ACHN (cell line): ENCODE measurements at regions not wholly inside any gene's neighbourhood (a gene's known extent, or its start where the extent isn't known, plus 50 kb on each side); places are given as distances from the start of the nearest gene placed in this dataset.
"Not testable (repeated sequence)": the region's sequence is repeated elsewhere in the genome, so short reads cannot be mapped to it uniquely, and the experiment has no call there.

Source experiments
- DNase-seq: peaks from one replicate; pipeline ENCODE4 v3.0.0-alpha.2; 2015
- in situ Hi-C: cut with HindIII; loops from 2 replicates; pipeline ENCODE4 v1.10.0; 2017; ENCODE audit warnings: low sequenced_read_pairs, low pct_ligation_motif_present, low pct_unique_long_range_greater_than_20kb

- in situ Hi-C loops: no loop called here
- peak; percentile 12 for DNase-seq
These were observed 190.7 kb downstream of the ICOS start for GRCh38 chr2:204127238-204127637.

- in situ Hi-C loops: no loop called here
- DNase-seq: no peak
These were observed 193.2 kb downstream of the ICOS start for GRCh38 chr2:204129591-204130294.

- no peak for DNase-seq
- in situ Hi-C loops: no loop called here
These were observed 195.1 kb downstream of the ICOS start for GRCh38 chr2:204131621-204132020.

GRCh38 chr2:204133476-204133875 lies 196.9 kb downstream of the ICOS start:
- in situ Hi-C loops: no loop called here

GRCh38 chr2:204134421-204134820 lies 197.9 kb downstream of the ICOS start:
- DNase-seq: no peak
- in situ Hi-C loops: no loop called here

More at GRCh38 chr2:204133476-204133875, 196.9 kb downstream of the ICOS start:
- DNase-seq: no peak

DNA sequence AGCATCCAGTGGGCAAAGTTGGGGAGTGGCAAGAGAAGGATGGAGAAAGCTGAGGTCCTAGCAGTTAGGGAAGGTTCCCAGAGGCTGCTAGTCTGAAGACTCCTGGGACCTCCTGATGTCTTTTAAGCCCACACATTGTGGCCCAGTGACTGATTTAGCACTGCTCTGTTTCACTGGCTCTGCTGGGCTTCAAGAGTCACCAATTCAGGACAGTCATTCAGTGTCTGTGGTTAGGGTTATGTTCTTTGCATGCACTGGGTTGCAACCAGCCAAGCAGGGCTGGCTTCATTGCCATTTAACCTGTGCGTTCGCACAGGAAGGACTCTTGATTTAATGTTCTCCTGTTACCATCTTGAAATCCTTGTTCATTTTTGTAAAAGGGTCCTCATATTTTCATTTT lies 199.2 kb downstream of the ICOS start:
- in situ Hi-C loops: no loop called here
- no peak for DNase-seq

DNA sequence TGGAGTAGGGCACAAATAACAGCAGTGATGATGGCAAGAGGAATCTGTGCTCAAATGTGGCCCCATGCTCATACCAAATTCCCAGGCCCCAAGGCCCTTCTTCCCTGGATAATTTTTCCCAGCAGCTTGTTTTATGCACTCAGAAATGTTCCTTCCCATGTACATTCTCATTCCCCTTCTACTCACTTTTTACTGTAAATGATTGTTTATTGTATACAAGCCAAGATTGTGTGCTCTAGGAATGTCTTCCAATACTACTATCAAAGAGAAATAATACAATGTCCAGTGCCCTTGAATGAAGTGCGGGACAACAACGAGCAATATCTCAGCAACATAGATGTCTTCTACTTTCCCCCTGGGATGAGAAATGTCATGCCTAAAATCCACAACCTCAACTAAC lies 201.6 kb downstream of the ICOS start:
- no peak for DNase-seq
- in situ Hi-C loops: no loop called here

DNA sequence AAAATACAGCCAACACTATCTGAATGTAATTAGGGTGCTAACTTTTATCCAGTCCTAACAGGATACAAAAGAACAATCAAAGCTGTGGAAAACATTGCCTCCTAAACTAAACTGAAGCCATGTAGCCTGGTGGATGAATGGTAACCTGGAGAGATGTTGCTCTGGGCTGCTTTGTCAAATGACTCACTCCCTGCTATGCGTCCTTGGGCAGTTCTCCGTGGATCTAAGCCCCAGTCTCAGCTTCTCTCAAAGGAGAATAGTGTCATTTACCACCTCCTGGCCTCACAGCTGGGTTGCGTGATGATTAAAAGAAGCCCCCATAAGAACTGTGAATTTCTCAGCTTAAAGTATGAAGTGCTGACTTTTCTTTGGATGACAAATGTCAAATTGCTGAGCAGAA lies 203.7 kb downstream of the ICOS start:
- DNase-seq: no peak
- in situ Hi-C loops: no loop called here

- in situ Hi-C loops: no loop called here
- DNase-seq: no peak
These were observed 206.9 kb downstream of the ICOS start for GRCh38 chr2:204143216-204144014.

- in situ Hi-C loops: no loop called here
These were observed 207.9 kb downstream of the ICOS start for GRCh38 chr2:204144492-204144891.

DNA sequence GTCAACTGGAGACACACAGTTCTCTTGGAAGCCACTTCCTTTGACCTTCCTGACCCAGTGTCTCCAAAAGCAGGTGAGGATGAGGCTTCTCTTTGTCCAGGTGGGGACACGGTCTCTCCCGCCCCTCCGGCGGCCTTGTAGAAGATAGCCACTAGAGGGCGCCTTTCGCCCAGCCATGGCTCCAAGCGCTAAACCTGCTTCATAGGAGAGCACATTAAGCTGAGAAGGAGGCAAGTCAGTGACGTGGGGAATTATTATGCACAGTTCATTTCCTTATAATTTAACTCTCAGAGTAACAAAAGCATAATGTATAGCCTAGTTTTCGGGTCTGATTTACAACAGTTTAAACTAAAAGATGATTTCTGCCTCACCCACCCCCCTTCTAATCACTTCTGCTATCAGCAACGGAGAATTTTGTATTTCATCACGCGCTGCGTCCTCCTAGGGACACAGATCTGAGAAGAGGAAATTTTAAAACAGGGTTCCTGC lies 208.7 kb downstream of the ICOS start:
- peak; percentile 78 for DNase-seq
- in situ Hi-C loops: no loop called here

More at GRCh38 chr2:204144492-204144891, 207.9 kb downstream of the ICOS start:
- DNase-seq: no peak

DNA sequence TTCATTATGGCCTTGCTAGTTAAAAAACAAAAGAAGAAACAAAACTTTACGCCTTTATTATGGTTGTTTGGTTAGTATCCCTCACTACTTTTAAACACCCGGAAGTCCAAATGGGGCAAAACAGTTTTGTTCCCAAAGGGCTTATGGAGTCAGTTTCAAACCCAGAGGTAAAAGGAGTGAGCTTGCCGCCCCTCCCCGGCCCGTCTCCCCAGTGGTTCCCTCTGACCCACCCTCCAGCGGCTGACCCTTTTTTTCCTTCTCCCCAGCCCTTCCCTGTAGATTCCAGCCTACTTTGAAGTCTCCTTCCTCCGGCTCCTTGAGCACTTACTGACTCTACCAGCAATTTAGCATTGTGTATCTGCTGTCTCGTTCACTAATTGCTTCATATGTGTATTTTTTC lies 209.2 kb downstream of the ICOS start:
- DNase-seq: no peak

GRCh38 chr2:204147040-204147439 lies 210.5 kb downstream of the ICOS start:
- in situ Hi-C loops, DNase-seq: not testable (repeated sequence)

More for the DNA sequence above, 209.2 kb downstream of the ICOS start:
- in situ Hi-C loops: no loop called here

- no peak for DNase-seq
- in situ Hi-C loops: no loop called here
These were observed 214.2 kb downstream of the ICOS start for GRCh38 chr2:204150721-204151120.

- no peak for DNase-seq
- in situ Hi-C loops: no loop called here
These were observed 216.1 kb downstream of the ICOS start for GRCh38 chr2:204152616-204153015.

DNA sequence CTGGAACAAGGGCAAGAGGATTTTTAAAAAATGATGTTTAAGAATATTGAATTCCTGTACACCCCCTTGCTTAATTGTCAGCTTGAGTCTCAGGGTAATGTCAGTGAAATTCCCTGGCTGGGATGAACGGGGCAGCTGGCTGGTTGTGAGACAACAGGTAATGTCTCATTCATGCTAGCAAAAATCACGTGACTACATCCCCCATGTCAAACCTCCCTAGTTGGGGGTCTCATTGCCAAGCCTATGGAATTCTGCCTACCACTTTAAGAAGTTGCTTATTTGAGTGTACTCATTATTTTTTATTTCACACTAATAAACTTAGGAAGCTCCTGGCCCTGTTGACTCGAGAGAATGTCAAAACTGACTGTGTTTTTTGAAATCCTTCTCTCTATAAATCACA lies 218.3 kb downstream of the ICOS start:
- in situ Hi-C loops: no loop called here
- DNase-seq: no peak

- DNase-seq: no peak
- in situ Hi-C loops: no loop called here
These were observed 219.9 kb downstream of the ICOS start for GRCh38 chr2:204156456-204156855.

DNA sequence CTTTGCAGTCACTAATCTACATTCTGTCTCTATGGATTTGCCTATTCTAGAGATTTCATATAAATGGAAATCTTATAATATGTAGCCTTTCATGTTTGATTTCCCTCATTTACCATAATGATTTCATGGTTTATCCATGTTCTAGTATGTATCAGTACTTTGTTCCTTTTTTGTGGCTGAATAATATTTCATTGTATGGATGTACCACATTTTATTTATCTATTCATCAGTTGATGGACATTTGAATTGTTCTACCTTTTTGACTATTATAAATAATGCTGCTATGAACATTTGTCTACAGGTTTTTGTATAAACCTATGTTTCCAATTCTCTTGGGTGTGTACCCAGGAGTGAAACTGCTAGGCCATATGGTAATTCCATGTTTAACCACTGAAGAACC lies 221.1 kb downstream of the ICOS start:
- DNase-seq: no peak
- in situ Hi-C loops: no loop called here

GRCh38 chr2:204159526-204159925 lies 223.0 kb downstream of the ICOS start:
- in situ Hi-C loops: no loop called here
- DNase-seq: no peak

DNA sequence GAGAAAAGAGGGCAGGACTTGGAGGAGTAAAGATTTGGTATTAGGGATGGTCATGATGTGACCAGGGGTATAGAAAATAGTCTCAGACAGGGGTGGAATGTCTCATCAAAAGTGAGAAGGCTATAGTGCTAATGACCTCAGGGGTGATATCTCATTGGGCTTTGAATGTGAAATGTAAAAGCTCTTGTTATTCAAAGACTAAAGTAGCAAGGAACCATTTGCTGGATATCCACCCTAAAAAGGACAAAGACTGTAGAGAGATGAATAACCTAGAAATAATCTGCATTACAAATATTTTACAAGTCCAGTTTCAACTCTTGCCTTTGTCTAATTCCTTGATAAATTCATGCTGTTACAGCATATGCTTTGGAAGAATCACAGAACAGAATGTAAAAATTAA lies 224.4 kb downstream of the ICOS start:
- DNase-seq: no peak
- in situ Hi-C loops: no loop called here
